Lower leg skin (tissue), 4 donors: ENCODE measurements at regions not wholly inside any gene's neighbourhood (a gene's known extent, or its start where the extent isn't known, plus 50 kb on each side); places are given as distances from the start of the nearest gene placed in this dataset.

Source experiments
- DNase-seq, 2 donors: peaks; one replicate each; pipeline ENCODE4 v3.0.0-alpha.2; 2019; ENCODE audit warnings: low spot score in 2 of 2
- H3K4me3 ChIP-seq: fragments of 200-600 bp; sonication (generic); 2 replicates; pipeline ENCODE4 v1.5.1; 2017; ENCODE audit warnings: mild to moderate bottlenecking, low read depth; ENCODE audit not compliant: poor library complexity, severe bottlenecking
- POLR2A ChIP-seq, 2 donors: fragments of 450-650 bp; IDR thresholded peaks; one replicate each; pipeline ENCODE4 v1.6.1; 2016 to 2017; ENCODE audit warnings: antibody characterized with exemption in 2 of 2, mild to moderate bottlenecking in 1 of 2, moderate library complexity in 1 of 2
- WGBS, 2 donors: methylation state at CpG; one replicate each; pipeline ENCODE4 v1.1.5; 2018; 5-methylcytosine and 5-hydroxymethylcytosine counted together
- intact Hi-C: fragments of 100-400 bp; cut with DNase I; formaldehyde crosslinking; loops from one replicate; pipeline ENCODE4 v1.15.0; 2023; ENCODE audit warnings: low total_unique reads
- TF ChIP-seq, protein P1 (sequence below), 3 donors: fragments of 450-650 bp; IDR thresholded peaks; one replicate each; pipeline ENCODE4 v1.5.1; 2016; ENCODE audit warnings: antibody characterized with exemption in 3 of 3, mild to moderate bottlenecking in 3 of 3, moderate library complexity in 2 of 3

- no peak for TF ChIP-seq POLR2A (IDR thresholded peaks at IDR 0.05)
- TF ChIP-seq, protein P1, sequence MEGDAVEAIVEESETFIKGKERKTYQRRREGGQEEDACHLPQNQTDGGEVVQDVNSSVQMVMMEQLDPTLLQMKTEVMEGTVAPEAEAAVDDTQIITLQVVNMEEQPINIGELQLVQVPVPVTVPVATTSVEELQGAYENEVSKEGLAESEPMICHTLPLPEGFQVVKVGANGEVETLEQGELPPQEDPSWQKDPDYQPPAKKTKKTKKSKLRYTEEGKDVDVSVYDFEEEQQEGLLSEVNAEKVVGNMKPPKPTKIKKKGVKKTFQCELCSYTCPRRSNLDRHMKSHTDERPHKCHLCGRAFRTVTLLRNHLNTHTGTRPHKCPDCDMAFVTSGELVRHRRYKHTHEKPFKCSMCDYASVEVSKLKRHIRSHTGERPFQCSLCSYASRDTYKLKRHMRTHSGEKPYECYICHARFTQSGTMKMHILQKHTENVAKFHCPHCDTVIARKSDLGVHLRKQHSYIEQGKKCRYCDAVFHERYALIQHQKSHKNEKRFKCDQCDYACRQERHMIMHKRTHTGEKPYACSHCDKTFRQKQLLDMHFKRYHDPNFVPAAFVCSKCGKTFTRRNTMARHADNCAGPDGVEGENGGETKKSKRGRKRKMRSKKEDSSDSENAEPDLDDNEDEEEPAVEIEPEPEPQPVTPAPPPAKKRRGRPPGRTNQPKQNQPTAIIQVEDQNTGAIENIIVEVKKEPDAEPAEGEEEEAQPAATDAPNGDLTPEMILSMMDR (IDR thresholded peaks at IDR 0.05): no peak
- no peak overlapping the region for H3K4me3 ChIP-seq
- 59% methylated on average over 16 of the region's 16 CpGs for WGBS, 2 donors
- intact Hi-C loops: loop anchor here (10.0 kb wide), 1 partner anchor 382 kb away; no protein-coding TSS in a partner anchor
- DNase-seq: no peak
These were observed 98.7 kb upstream of the CCL2 start for GRCh38 chr17:34156401-34156740.

- intact Hi-C loops: loop anchor here (10.0 kb wide), 1 partner anchor 382 kb away; no protein-coding TSS in a partner anchor
- no peak for DNase-seq
- 1 to 3% methylated on average over 41 to 42 of the region's 42 CpGs for WGBS, 2 donors
- H3K4me3 ChIP-seq: no peak overlapping the region
- TF ChIP-seq POLR2A (IDR thresholded peaks at IDR 0.05): no peak
- TF ChIP-seq, protein P1 (IDR thresholded peaks at IDR 0.05): no peak
These were observed 98.1 kb upstream of the CCL2 start for GRCh38 chr17:34156741-34157589.

DNA sequence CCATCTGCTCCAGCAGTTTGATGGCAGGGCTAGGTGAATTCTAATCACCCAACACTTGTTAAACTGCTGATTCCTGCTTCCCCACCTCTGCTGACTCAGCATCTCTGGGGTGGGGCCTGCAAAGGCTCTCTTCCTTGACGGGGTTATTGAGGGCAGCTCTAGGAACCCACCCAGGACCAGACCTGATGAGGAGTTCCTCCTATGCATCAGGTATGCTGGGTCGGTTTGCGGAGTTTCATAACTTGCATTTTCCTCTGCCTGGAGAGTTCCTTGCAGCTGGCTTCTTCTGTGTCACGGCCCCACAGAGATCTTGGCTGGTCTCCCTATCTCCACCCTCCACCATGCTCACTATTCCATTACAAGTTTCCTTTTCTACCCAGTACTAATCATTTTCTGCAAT is 93.4 kb upstream of the CCL2 start:
- no peak for DNase-seq
- intact Hi-C loops: no loop called here
- no peak for TF ChIP-seq POLR2A (IDR thresholded peaks at IDR 0.05)
- TF ChIP-seq, protein P1 (IDR thresholded peaks at IDR 0.05): no peak
- H3K4me3 ChIP-seq: no peak overlapping the region
- 44 to 56% methylated on average over 4 of the region's 4 CpGs for WGBS, 2 donors

GRCh38 chr17:34163123-34163522 is 92.0 kb upstream of the CCL2 start:
- intact Hi-C loops: no loop called here
- H3K4me3 ChIP-seq: no peak overlapping the region
- WGBS, 2 donors: 74 to 79% methylated on average over 5 of the region's 5 CpGs
- DNase-seq: no peak
- TF ChIP-seq POLR2A (IDR thresholded peaks at IDR 0.05): no peak
- TF ChIP-seq, protein P1 (IDR thresholded peaks at IDR 0.05): no peak

DNA sequence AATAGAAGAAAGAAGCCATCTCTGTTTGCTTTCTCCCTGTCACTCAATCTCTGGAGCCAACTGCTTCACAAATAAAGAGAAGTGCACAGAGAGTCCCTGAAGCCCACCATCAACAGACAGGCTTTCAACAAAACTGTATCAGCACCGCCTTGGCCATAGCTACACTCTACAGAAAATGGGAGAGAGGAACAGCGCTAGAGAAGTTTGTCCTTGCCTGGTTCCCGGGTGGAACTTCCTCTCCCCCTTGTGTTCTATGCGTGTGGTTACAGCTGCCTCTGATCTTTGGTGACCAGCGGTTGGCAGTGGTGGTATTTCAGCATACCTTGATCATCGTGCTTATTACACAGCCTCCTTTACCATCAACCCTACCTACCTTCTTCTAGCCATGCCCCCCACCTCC is 91.4 kb upstream of the CCL2 start:
- no peak for TF ChIP-seq POLR2A (IDR thresholded peaks at IDR 0.05)
- TF ChIP-seq, protein P1 (IDR thresholded peaks at IDR 0.05): no peak
- WGBS, 2 donors: 27 to 28% methylated on average over 6 of the region's 6 CpGs
- intact Hi-C loops: no loop called here
- DNase-seq: no peak
- no peak overlapping the region for H3K4me3 ChIP-seq
